ENCODE measurements at regions not wholly inside any gene's neighbourhood (a gene's known extent, or its start where the extent isn't known, plus 50 kb on each side); places are given as distances from the start of the nearest gene placed in this dataset.

- no peak for DNase-seq
- TF ChIP-seq, protein P1, sequence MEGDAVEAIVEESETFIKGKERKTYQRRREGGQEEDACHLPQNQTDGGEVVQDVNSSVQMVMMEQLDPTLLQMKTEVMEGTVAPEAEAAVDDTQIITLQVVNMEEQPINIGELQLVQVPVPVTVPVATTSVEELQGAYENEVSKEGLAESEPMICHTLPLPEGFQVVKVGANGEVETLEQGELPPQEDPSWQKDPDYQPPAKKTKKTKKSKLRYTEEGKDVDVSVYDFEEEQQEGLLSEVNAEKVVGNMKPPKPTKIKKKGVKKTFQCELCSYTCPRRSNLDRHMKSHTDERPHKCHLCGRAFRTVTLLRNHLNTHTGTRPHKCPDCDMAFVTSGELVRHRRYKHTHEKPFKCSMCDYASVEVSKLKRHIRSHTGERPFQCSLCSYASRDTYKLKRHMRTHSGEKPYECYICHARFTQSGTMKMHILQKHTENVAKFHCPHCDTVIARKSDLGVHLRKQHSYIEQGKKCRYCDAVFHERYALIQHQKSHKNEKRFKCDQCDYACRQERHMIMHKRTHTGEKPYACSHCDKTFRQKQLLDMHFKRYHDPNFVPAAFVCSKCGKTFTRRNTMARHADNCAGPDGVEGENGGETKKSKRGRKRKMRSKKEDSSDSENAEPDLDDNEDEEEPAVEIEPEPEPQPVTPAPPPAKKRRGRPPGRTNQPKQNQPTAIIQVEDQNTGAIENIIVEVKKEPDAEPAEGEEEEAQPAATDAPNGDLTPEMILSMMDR (IDR thresholded peaks at IDR 0.05; ENCODE audit: low read depth, low read length, missing control alignments), result no peak
- in situ Hi-C loops (cut with HindIII; ENCODE audit: low pct_ligation_motif_present, low sequenced_read_pairs), result no loop called here
Observed at GRCh38 chr2:220300806-220301205, 673.4 kb downstream of the SLC4A3 start.

GRCh38 chr2:220302756-220303155, 675.3 kb downstream of the SLC4A3 start:
- H3K27ac ChIP-seq, result no peak overlapping the region
- TF ChIP-seq, protein P1 (IDR thresholded peaks at IDR 0.05; ENCODE audit: low read depth, low read length, missing control alignments), result no peak
- no peaks in the 10 kb centered on the region for H3K27me3 ChIP-seq (replicated peaks)
- H3K36me3 ChIP-seq (replicated peaks), result no peaks in the 10 kb centered on the region
- in situ Hi-C loops (cut with HindIII; ENCODE audit: low pct_ligation_motif_present, low sequenced_read_pairs), result no loop called here
- no peak overlapping the region for H3K4me3 ChIP-seq (ENCODE audit: low read depth, low read length)
- DNase-seq, result no peak

More at GRCh38 chr2:220300806-220301205, 673.4 kb downstream of the SLC4A3 start:
- H3K27me3 ChIP-seq (replicated peaks), result no peaks in the 10 kb centered on the region
- H3K36me3 ChIP-seq (replicated peaks), result no peaks in the 10 kb centered on the region
- no peak overlapping the region for H3K27ac ChIP-seq
- H3K4me3 ChIP-seq (ENCODE audit: low read depth, low read length), result no peak overlapping the region

- no peaks in the 10 kb centered on the region for H3K27me3 ChIP-seq (replicated peaks)
- TF ChIP-seq, protein P1 (IDR thresholded peaks at IDR 0.05; ENCODE audit: low read depth, low read length, missing control alignments), result no peak
- H3K36me3 ChIP-seq (replicated peaks), result no peaks in the 10 kb centered on the region
- in situ Hi-C loops (cut with HindIII; ENCODE audit: low pct_ligation_motif_present, low sequenced_read_pairs), result no loop called here
- no peak overlapping the region for H3K27ac ChIP-seq
- DNase-seq, result no peak
- H3K4me3 ChIP-seq (ENCODE audit: low read depth, low read length), result no peak overlapping the region
Observed at GRCh38 chr2:220309215-220309614, 681.8 kb downstream of the SLC4A3 start.

- TF ChIP-seq, protein P1 (IDR thresholded peaks at IDR 0.05; ENCODE audit: low read depth, low read length, missing control alignments), result no peak
- in situ Hi-C loops (cut with HindIII; ENCODE audit: low pct_ligation_motif_present, low sequenced_read_pairs), result no loop called here
Observed at GRCh38 chr2:220310451-220310861, 683.0 kb downstream of the SLC4A3 start.

DNA sequence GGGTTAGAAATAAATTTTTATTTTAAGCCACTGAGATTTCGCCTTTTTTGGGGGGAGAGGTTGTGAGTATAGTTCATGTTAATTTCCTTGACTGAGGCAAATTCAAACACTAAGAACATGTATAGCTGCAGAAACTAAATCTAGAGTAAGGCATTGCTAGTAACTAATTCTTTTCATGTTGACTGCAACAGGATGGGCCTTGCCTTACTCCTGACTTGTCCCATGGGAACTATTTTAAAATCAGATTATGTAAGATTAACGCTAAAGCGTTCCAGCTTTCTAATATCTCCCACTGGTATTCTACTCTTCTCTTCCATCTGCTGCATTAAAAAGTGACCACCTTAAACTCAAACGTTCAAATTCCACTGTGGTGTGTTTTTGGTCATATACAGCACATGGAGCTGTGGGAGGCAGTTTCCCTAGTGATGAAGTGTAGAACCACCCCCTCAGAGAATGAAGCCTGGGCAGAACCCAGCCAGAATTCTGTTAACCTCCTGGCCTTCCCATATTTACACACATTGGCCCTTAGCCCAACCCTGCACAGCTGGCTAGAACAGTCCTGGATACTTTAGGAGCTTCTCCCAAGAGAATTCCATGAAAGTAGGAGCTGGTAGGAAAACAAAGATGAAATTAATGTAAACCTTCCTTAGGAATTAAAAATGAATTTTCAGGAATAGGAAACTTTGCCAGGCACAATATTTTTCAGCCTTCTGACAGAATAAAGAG, 687.8 kb downstream of the SLC4A3 start:
- no peak for DNase-seq
- in situ Hi-C loops (cut with HindIII; ENCODE audit: low pct_ligation_motif_present, low sequenced_read_pairs), result no loop called here
- TF ChIP-seq, protein P1 (IDR thresholded peaks at IDR 0.05; ENCODE audit: low read depth, low read length, missing control alignments), result no peak
- Histone ChIP-seq H3K4me3 (ENCODE audit: low read depth, low read length) (no peak overlapping the region), H3K27me3 (replicated peaks) (no peaks in the 10 kb centered on the region), H3K36me3 (replicated peaks) (no peaks in the 10 kb centered on the region), H3K27ac (no peak overlapping the region)

More at GRCh38 chr2:220310451-220310861, 683.0 kb downstream of the SLC4A3 start:
- H3K27me3 ChIP-seq (replicated peaks), result no peaks in the 10 kb centered on the region
- no peak overlapping the region for H3K4me3 ChIP-seq (ENCODE audit: low read depth, low read length)
- no peaks in the 10 kb centered on the region for H3K36me3 ChIP-seq (replicated peaks)
- no peak for DNase-seq
- H3K27ac ChIP-seq, result no peak overlapping the region

- H3K27me3 ChIP-seq (replicated peaks), result no peaks in the 10 kb centered on the region
- no peak for DNase-seq
- TF ChIP-seq, protein P1 (IDR thresholded peaks at IDR 0.05; ENCODE audit: low read depth, low read length, missing control alignments), result no peak
- no peaks in the 10 kb centered on the region for H3K36me3 ChIP-seq (replicated peaks)
- H3K4me3 ChIP-seq (ENCODE audit: low read depth, low read length), result no peak overlapping the region
- in situ Hi-C loops (cut with HindIII; ENCODE audit: low pct_ligation_motif_present, low sequenced_read_pairs), result no loop called here
- no peak overlapping the region for H3K27ac ChIP-seq
Observed at GRCh38 chr2:220318037-220318436, 690.6 kb downstream of the SLC4A3 start.
